GM12873 (cell line): ENCODE measurements at regions not wholly inside any gene's neighbourhood (a gene's known extent, or its start where the extent isn't known, plus 50 kb on each side); places are given as distances from the start of the nearest gene placed in this dataset.

Experiments used
- CTCF ChIP-seq: IDR thresholded peaks from 2 replicates; pipeline ENCODE4 v1.5.1; 2012; ENCODE audit warnings: low read depth, mild to moderate bottlenecking, moderate library complexity, low read length, control low read depth; ENCODE audit not compliant: insufficient read depth; ENCODE audit errors: missing control alignments

DNA sequence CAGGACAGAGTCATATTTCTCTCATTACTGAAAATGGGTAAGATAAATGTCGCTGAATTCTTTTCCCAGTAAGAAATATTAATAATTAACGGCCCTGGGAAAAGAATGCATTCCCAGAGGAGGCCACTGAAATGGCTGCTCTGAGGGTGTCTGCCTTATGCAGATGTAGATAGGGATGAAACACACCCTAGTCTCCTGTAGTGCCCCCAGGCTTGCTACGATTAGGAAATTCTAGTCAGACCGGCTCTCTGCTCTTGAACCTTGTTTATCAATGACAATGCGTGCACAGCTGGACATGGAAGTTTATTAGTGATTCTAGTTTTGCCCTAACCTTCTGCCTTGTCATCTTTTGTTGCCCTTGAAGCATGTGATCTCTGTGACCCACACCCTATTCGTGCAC, 291.1 kb downstream of the ZNF248 start:
- TF ChIP-seq CTCF: no peak

- no peak for TF ChIP-seq CTCF
Observed at GRCh38 chr10:37563715-37564108, 293.7 kb downstream of the ZNF248 start.

DNA sequence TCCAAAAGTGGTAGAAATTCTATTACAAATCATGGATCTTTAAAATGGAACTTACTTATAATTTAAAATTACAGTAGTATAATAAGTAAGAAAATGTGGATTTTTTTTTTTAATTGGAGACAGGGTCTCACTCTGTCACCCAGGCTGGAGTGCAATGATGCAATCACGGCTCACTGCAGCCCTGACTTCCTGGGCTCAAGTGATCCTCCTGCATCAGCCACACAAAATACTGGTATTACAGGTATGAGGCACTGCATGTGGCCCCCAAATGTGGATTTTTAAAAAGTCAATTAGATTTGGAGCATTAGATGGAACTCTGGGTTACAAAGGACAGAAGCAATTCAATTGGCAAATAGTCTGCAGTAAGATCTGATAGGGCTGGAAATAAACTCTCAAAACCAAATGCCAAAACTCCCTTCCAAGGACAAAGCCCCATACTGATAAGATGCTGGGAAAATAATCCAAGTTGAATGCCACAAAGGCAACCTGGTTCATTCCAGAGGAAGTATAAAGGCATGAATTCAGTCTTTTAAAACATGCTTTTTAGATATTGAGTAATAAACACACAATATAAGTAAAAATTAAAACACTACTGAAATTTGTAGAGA, 294.2 kb downstream of the ZNF248 start:
- no peak for TF ChIP-seq CTCF

DNA sequence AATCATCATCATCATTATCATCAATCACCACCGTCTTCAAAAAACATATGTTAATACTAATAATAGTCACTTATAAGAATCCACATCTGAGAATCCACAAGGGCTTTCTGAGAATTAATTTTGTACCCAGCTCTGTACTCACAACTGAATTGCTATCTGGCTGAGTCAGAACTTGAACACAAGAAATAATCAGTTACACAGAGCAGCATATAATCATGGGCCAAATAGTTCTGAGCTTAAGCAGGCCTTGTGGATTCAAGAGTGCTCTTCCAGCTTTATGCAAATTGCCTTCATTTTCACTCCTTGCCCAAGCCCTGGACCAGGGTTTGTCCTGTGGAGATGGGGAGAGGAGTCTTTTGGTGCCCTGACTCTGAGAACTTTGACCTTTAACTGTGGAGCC, 304.5 kb downstream of the ZNF248 start:
- TF ChIP-seq CTCF: no peak

GRCh38 chr10:37549054-37549453, 308.4 kb downstream of the ZNF248 start:
- no peak for TF ChIP-seq CTCF

- no peak for TF ChIP-seq CTCF
Observed at GRCh38 chr10:37535459-37536246, 321.8 kb downstream of the ZNF248 start.

DNA sequence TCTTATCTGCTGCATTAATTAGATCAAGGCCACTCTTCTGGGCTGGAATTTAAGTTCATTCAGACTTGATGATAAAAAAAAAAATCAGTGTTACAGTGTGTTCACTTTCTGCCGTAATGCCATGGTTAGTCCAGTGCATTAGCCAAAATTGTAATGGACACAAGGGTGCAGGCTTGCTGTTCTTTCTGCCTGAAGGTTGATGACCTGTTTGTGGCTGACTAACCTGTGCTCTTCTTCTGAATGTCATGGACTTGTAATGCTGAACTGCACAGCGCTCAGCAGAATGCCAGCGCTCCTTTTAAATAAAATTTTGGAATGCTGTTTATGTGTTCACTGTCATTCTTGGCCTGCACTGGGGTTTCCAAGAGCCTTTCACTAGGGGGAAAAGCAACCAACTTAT, 323.2 kb downstream of the ZNF248 start:
- no peak for TF ChIP-seq CTCF
